ENCODE measurements at regions not wholly inside any gene's neighbourhood (a gene's known extent, or its start where the extent isn't known, plus 50 kb on each side); places are given as distances from the start of the nearest gene placed in this dataset.

GRCh38 chr12:126588586-126589249, 1523.5 kb downstream of the AACS start:
- intact Hi-C loops (cut with DNase I; ENCODE audit: low total_unique reads) = no loop called here
- no peak for DNase-seq
- no peaks in the 10 kb centered on the region for H3K9me3 ChIP-seq
- H3K27me3 ChIP-seq (replicated peaks in 1 of 7) = no peaks in the 10 kb centered on the region
- H3K36me3 ChIP-seq = no peaks in the 10 kb centered on the region
- 49 to 65% (median 55%) methylated on average over 8 of the region's 8 CpGs for WGBS, 5 donors
- H3K27ac ChIP-seq = no peak overlapping the region
- TF ChIP-seq CTCF (IDR thresholded peaks at IDR 0.05 in 8 of 11, conservative IDR thresholded peaks at IDR 0.05 in 3 of 11) (no peak), POLR2AphosphoS5 (IDR thresholded peaks at IDR 0.05) (no peak), POLR2A (IDR thresholded peaks at IDR 0.05) (no peak)
- no peak overlapping the region for H3K4me3 ChIP-seq
- no peaks in the 10 kb centered on the region for H3K4me1 ChIP-seq

- no peaks in the 10 kb centered on the region for H3K36me3 ChIP-seq
- intact Hi-C loops (cut with DNase I; ENCODE audit: low total_unique reads) = no loop called here
- H3K4me1 ChIP-seq = no peaks in the 10 kb centered on the region
- no peak overlapping the region for H3K27ac ChIP-seq
- no peak overlapping the region for H3K4me3 ChIP-seq
- no peaks in the 10 kb centered on the region for H3K27me3 ChIP-seq (replicated peaks in 1 of 7)
- whole genome bisulfite sequencing, 5 donors = 70 to 81% (median 76%) methylated on average over 2 of the region's 2 CpGs
- no peak for DNase-seq
- TF ChIP-seq POLR2AphosphoS5 (IDR thresholded peaks at IDR 0.05) (no peak), POLR2A (IDR thresholded peaks at IDR 0.05) (no peak), CTCF (IDR thresholded peaks at IDR 0.05 in 8 of 11, conservative IDR thresholded peaks at IDR 0.05 in 3 of 11) (no peak)
- no peaks in the 10 kb centered on the region for H3K9me3 ChIP-seq
These were observed 1526.3 kb downstream of the AACS start for GRCh38 chr12:126591533-126591932.

GRCh38 chr12:126601184-126602170, 1536.2 kb downstream of the AACS start:
- intact Hi-C loops (cut with DNase I; ENCODE audit: low total_unique reads) = no loop called here
- WGBS, 5 donors = 67 to 70% (median 70%) methylated on average over 5 of the region's 5 CpGs
- H3K4me3 ChIP-seq = no peak overlapping the region
- DNase-seq = no peak
- H3K9me3 ChIP-seq = no peaks in the 10 kb centered on the region
- no peaks in the 10 kb centered on the region for H3K36me3 ChIP-seq
- TF ChIP-seq POLR2AphosphoS5 (IDR thresholded peaks at IDR 0.05) (no peak), CTCF (IDR thresholded peaks at IDR 0.05 in 8 of 11, conservative IDR thresholded peaks at IDR 0.05 in 3 of 11) (no peak), POLR2A (IDR thresholded peaks at IDR 0.05) (no peak)
- no peaks in the 10 kb centered on the region for H3K27me3 ChIP-seq (replicated peaks in 1 of 7)
- no peaks in the 10 kb centered on the region for H3K4me1 ChIP-seq
- H3K27ac ChIP-seq = no peak overlapping the region

GRCh38 chr12:126602612-126603011, 1537.4 kb downstream of the AACS start:
- no peak overlapping the region for H3K27ac ChIP-seq
- no peak for DNase-seq
- no peaks in the 10 kb centered on the region for H3K4me1 ChIP-seq
- H3K9me3 ChIP-seq = no peaks in the 10 kb centered on the region
- H3K4me3 ChIP-seq = no peak overlapping the region
- TF ChIP-seq POLR2A (IDR thresholded peaks at IDR 0.05) (no peak), POLR2AphosphoS5 (IDR thresholded peaks at IDR 0.05) (no peak), CTCF (IDR thresholded peaks at IDR 0.05 in 8 of 11, conservative IDR thresholded peaks at IDR 0.05 in 3 of 11) (no peak)
- 68 to 79% (median 70%) methylated on average over 7 of the region's 7 CpGs for WGBS, 5 donors
- no peaks in the 10 kb centered on the region for H3K27me3 ChIP-seq (replicated peaks in 1 of 7)
- intact Hi-C loops (cut with DNase I; ENCODE audit: low total_unique reads) = no loop called here
- no peaks in the 10 kb centered on the region for H3K36me3 ChIP-seq
